ENCODE measurements at regions not wholly inside any gene's neighbourhood (a gene's known extent, or its start where the extent isn't known, plus 50 kb on each side); places are given as distances from the start of the nearest gene placed in this dataset.

DNA sequence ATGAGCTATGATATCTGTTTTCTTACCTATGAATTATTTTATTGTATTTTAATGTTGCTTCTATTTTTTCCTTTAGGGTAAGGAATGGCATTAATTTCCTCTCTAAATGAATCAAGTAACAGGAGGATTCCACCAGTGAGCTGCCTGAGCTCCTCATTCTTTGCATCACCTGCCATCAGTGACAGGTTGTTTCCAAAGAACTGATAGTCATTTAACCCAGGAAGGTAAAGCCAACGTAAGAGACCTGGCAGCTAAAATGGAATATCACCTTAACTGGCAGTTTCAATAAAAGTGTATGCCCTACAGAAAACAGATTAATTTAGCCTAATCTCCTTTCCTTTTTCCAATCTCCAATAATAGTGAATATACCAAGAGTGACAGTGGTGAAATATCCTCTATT, 812.0 kb downstream of the SLITRK5 start:
- no peak for TF ChIP-seq POLR2AphosphoS5 (IDR thresholded peaks at IDR 0.05)
- TF ChIP-seq, protein P1, sequence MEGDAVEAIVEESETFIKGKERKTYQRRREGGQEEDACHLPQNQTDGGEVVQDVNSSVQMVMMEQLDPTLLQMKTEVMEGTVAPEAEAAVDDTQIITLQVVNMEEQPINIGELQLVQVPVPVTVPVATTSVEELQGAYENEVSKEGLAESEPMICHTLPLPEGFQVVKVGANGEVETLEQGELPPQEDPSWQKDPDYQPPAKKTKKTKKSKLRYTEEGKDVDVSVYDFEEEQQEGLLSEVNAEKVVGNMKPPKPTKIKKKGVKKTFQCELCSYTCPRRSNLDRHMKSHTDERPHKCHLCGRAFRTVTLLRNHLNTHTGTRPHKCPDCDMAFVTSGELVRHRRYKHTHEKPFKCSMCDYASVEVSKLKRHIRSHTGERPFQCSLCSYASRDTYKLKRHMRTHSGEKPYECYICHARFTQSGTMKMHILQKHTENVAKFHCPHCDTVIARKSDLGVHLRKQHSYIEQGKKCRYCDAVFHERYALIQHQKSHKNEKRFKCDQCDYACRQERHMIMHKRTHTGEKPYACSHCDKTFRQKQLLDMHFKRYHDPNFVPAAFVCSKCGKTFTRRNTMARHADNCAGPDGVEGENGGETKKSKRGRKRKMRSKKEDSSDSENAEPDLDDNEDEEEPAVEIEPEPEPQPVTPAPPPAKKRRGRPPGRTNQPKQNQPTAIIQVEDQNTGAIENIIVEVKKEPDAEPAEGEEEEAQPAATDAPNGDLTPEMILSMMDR (IDR thresholded peaks at IDR 0.05), result no peak

All from prostate gland (tissue), 2 donors.